Cardiac septum (tissue), 1 donor: ENCODE measurements at regions not wholly inside any gene's neighbourhood (a gene's known extent, or its start where the extent isn't known, plus 50 kb on each side); places are given as distances from the start of the nearest gene placed in this dataset.

ENCODE experiments used
- DNase-seq: peaks from one replicate; pipeline ENCODE4 v3.0.0-alpha.2; 2020; ENCODE audit warnings: low spot score
- intact Hi-C: fragments of 100-400 bp; cut with DNase I; formaldehyde crosslinking; loops from one replicate; pipeline ENCODE4 v1.14.0; 2022
- donor health status: DM: no; HTN: no; CAD: no.

- DNase-seq, result no peak
- intact Hi-C loops, result no loop called here
Measured at GRCh38 chr4:166318810-166319525, 445.9 kb downstream of the TLL1 start.

- no peak for DNase-seq
- intact Hi-C loops, result no loop called here
Measured at GRCh38 chr4:166323250-166323649, 450.2 kb downstream of the TLL1 start.

- intact Hi-C loops, result no loop called here
Measured at GRCh38 chr4:166324321-166324720, 451.3 kb downstream of the TLL1 start.

GRCh38 chr4:166335256-166335938 lies 462.4 kb downstream of the TLL1 start:
- no peak for DNase-seq
- intact Hi-C loops, result no loop called here

More at GRCh38 chr4:166324321-166324720, 451.3 kb downstream of the TLL1 start:
- no peak for DNase-seq

GRCh38 chr4:166341992-166342391 lies 469.0 kb downstream of the TLL1 start:
- intact Hi-C loops, result no loop called here
- DNase-seq, result no peak

- no peak for DNase-seq
- intact Hi-C loops, result no loop called here
Measured at GRCh38 chr4:166363198-166363597, 490.2 kb downstream of the TLL1 start.

- intact Hi-C loops, result no loop called here
- DNase-seq, result no peak
Measured at GRCh38 chr4:166366012-166366411, 493.0 kb downstream of the TLL1 start.

GRCh38 chr4:166377578-166377977 lies 504.5 kb downstream of the TLL1 start:
- DNase-seq, result no peak
- intact Hi-C loops, result no loop called here

GRCh38 chr4:166386491-166387360 lies 513.7 kb downstream of the TLL1 start:
- intact Hi-C loops, result no loop called here

GRCh38 chr4:166391501-166391900 lies 518.5 kb downstream of the TLL1 start:
- DNase-seq, result no peak
- intact Hi-C loops, result no loop called here

More at GRCh38 chr4:166386491-166387360, 513.7 kb downstream of the TLL1 start:
- DNase-seq, result no peak

GRCh38 chr4:166399021-166399420 lies 526.0 kb downstream of the TLL1 start:
- no peak for DNase-seq
- intact Hi-C loops, result no loop called here

GRCh38 chr4:166400270-166400894 lies 527.3 kb downstream of the TLL1 start:
- DNase-seq, result no peak
- intact Hi-C loops, result no loop called here

GRCh38 chr4:166413356-166413755 lies 540.3 kb downstream of the TLL1 start:
- intact Hi-C loops, result no loop called here
- no peak for DNase-seq

GRCh38 chr4:166414431-166414830 lies 541.4 kb downstream of the TLL1 start:
- intact Hi-C loops, result no loop called here

GRCh38 chr4:166415749-166416148 lies 542.7 kb downstream of the TLL1 start:
- DNase-seq, result no peak
- intact Hi-C loops, result no loop called here

More at GRCh38 chr4:166414431-166414830, 541.4 kb downstream of the TLL1 start:
- DNase-seq, result no peak

- DNase-seq, result no peak
- intact Hi-C loops, result no loop called here
Measured at GRCh38 chr4:166421556-166422156, 548.6 kb downstream of the TLL1 start.

GRCh38 chr4:166422475-166422874 lies 549.4 kb downstream of the TLL1 start:
- DNase-seq, result no peak
- intact Hi-C loops, result no loop called here

- DNase-seq, result no peak
- intact Hi-C loops, result no loop called here
Measured at GRCh38 chr4:166426300-166426863, 553.3 kb downstream of the TLL1 start.

- DNase-seq, result no peak
- intact Hi-C loops, result no loop called here
Measured at GRCh38 chr4:166432125-166432524, 559.1 kb downstream of the TLL1 start.
